HepG2 (cell line): ENCODE measurements at regions not wholly inside any gene's neighbourhood (a gene's known extent, or its start where the extent isn't known, plus 50 kb on each side); places are given as distances from the start of the nearest gene placed in this dataset.

ENCODE experiments used
- ATAC-seq: fragments of 200-7000 bp; cut with Tn5 transposase; 3 replicates; pipeline ENCODE4 v1.9.1; 2020; ENCODE audit warnings: mild to moderate bottlenecking, moderate library complexity
- BruUV-seq: library from RNA; stranded (reverse); fragments of 400-500 nt; replicated peaks from 2 replicates; lab custom pipeline; 2021; lab: Mats Ljungman, UMichigan
- CTCF ChIA-PET: fragments of 300-600 bp; formaldehyde crosslinking; extraction: SDS; loops from one replicate; lab custom pipeline; 2021; ENCODE audit warnings: low total read pairs, inconsistent platforms, low intra/inter-chr PET ratio; lab: Yijun Ruan, JAX
- POLR2A ChIA-PET: fragments of 350-600 bp; sonication (Branson Sonifier 250); formaldehyde crosslinking; loops from one replicate; lab custom pipeline; 2020; ENCODE audit warnings: antibody characterized with exemption, inconsistent platforms; lab: Yijun Ruan, JAX
- DNase-seq: peaks from one replicate; pipeline ENCODE4 v3.0.0-alpha.2; 2015; ENCODE audit warnings: low spot score
- FAIRE-seq: peaks from 3 replicates; lab custom pipeline; 2011; peaks lifted over from hg19 to GRCh38; lab: Jason Lieb, UNC
- H2AFZ ChIP-seq: one replicate; pipeline ENCODE4 v1.6.1; 2011; ENCODE audit warnings: low read length, inconsistent platforms
- H3K27ac ChIP-seq: fragments of 300-600 bp; 3 replicates; pipeline ENCODE4 v1.8.0; 2011; ENCODE audit warnings: mixed run types, mild to moderate bottlenecking, mixed read lengths, low read length, inconsistent platforms; ENCODE audit not compliant: insufficient read depth; ENCODE audit errors: extremely low read length
- H3K27me3 ChIP-seq, 2 experiments: fragments of 200-600 bp in 1 of 2; 2 replicates in 1 of 2; 3 replicates in 1 of 2; pipeline versions ENCODE4 v1.6.0 to v1.8.0; 2011; ENCODE audit warnings: low read length in 2 of 2, mild to moderate bottlenecking in 2 of 2, moderate library complexity in 2 of 2, inconsistent platforms in 1 of 2; ENCODE audit not compliant: insufficient read depth in 2 of 2, control insufficient read depth in 1 of 2
- H3K36me3 ChIP-seq, 2 experiments: fragments of 200-600 bp in 1 of 2; replicated peaks in 1 of 2; 2 replicates in 1 of 2; 3 replicates in 1 of 2; pipeline versions ENCODE4 v1.5.1 to v1.8.0; 2011; ENCODE audit warnings: low read length in 2 of 2, inconsistent platforms in 1 of 2; ENCODE audit not compliant: insufficient read depth in 2 of 2, control insufficient read depth in 1 of 2
- H3K4me1 ChIP-seq: 2 replicates; pipeline ENCODE4 v1.5.1; 2012; ENCODE audit warnings: low read length, inconsistent platforms; ENCODE audit not compliant: insufficient read depth
- H3K4me2 ChIP-seq: 2 replicates; pipeline ENCODE4 v1.6.0; 2011; ENCODE audit warnings: low read depth, low read length, inconsistent platforms
- H3K4me3 ChIP-seq, 3 experiments: fragments of 200-600 bp in 1 of 3; sonication (generic), shearing (Covaris generic) in 1 of 3; replicated peaks in 1 of 3; 2 replicates each; pipeline ENCODE4 v1.5.1; 2011 to 2016; ENCODE audit warnings: low read length in 3 of 3, inconsistent platforms in 2 of 3, low read depth in 2 of 3, mild to moderate bottlenecking in 2 of 3, control low read depth in 1 of 3, mixed read lengths in 1 of 3; ENCODE audit not compliant: insufficient read depth in 1 of 3
- H3K79me2 ChIP-seq: one replicate; pipeline ENCODE4 v1.6.1; 2011; ENCODE audit warnings: low read length, inconsistent platforms; ENCODE audit not compliant: insufficient read depth
- H3K9ac ChIP-seq: 2 replicates; pipeline ENCODE4 v1.6.0; 2011; ENCODE audit warnings: mild to moderate bottlenecking, low read depth, low read length, inconsistent platforms; ENCODE audit not compliant: insufficient read depth
- H3K9me3 ChIP-seq: 2 replicates; pipeline ENCODE4 v1.5.1; 2012; ENCODE audit warnings: mild to moderate bottlenecking, low read length
- H4K20me1 ChIP-seq: 2 replicates; pipeline ENCODE4 v1.6.0; 2011; ENCODE audit warnings: inconsistent platforms, mild to moderate bottlenecking, low read length, moderate library complexity; ENCODE audit not compliant: insufficient read depth
- DMAP1 ChIP-seq: IDR thresholded peaks from 2 replicates; pipeline ENCODE4 v1.6.1; 2016
- DZIP1 ChIP-seq: sonication (generic); formaldehyde crosslinking; IDR thresholded peaks from 2 replicates; pipeline ENCODE4 v1.5.0; 2020; ENCODE audit warnings: mild to moderate bottlenecking, missing genetic modification reagents
- FOXK1 ChIP-seq: sonication (generic); formaldehyde crosslinking; IDR thresholded peaks from 2 replicates; pipeline ENCODE4 v1.4.0; 2020; ENCODE audit warnings: low read depth, missing genetic modification reagents, borderline replicate concordance
- HNRNPH1 ChIP-seq: fragments of 200-400 bp; formaldehyde crosslinking; optimal IDR thresholded peaks from 2 replicates; pipeline ENCODE3; 2017; ENCODE audit warnings: mild to moderate bottlenecking, low read depth, low read length
- HNRNPK ChIP-seq: fragments of 200-400 bp; formaldehyde crosslinking; IDR thresholded peaks from 2 replicates; pipeline ENCODE4 v1.6.1; 2018; ENCODE audit warnings: low read length, low read depth, moderate library complexity, mild to moderate bottlenecking; ENCODE audit not compliant: poor library complexity, severe bottlenecking
- JUND ChIP-seq: sonication (generic); formaldehyde crosslinking; IDR thresholded peaks from 2 replicates; pipeline ENCODE4 v1.8.0; 2022; ENCODE audit warnings: mild to moderate bottlenecking, missing genetic modification reagents
- KDM5A ChIP-seq: fragments of 200-600 bp; sonication (generic); IDR thresholded peaks from 2 replicates; pipeline ENCODE4 v1.7.0; 2018; ENCODE audit warnings: antibody characterized with exemption, mild to moderate bottlenecking, low read length, borderline replicate concordance
- NFRKB ChIP-seq: fragments of 450-650 bp; IDR thresholded peaks from 2 replicates; pipeline ENCODE4 v1.6.1; 2017
- SRY ChIP-seq: sonication (generic); formaldehyde crosslinking; IDR thresholded peaks from 2 replicates; pipeline ENCODE4 v1.8.0; 2022; ENCODE audit warnings: mild to moderate bottlenecking, missing genetic modification reagents
- TOPORS ChIP-seq: sonication (generic); formaldehyde crosslinking; IDR thresholded peaks from 2 replicates; pipeline ENCODE4 v1.8.0; 2023; ENCODE audit warnings: mild to moderate bottlenecking, missing genetic modification reagents
- ZGPAT ChIP-seq: IDR thresholded peaks from 2 replicates; pipeline ENCODE4 v1.6.1; 2016; ENCODE audit warnings: mild to moderate bottlenecking
- ZKSCAN5 ChIP-seq: sonication (generic); formaldehyde crosslinking; IDR thresholded peaks from 2 replicates; pipeline ENCODE4 v1.5.1; 2020; ENCODE audit warnings: mild to moderate bottlenecking, missing genetic modification reagents
- ZMYM2 ChIP-seq: sonication (generic); formaldehyde crosslinking; IDR thresholded peaks from 2 replicates; pipeline ENCODE4 v1.8.0; 2022; ENCODE audit warnings: mild to moderate bottlenecking, missing genetic modification reagents
- ZNF235 ChIP-seq: sonication (generic); formaldehyde crosslinking; IDR thresholded peaks from 2 replicates; pipeline ENCODE4 v1.8.1; 2023; ENCODE audit warnings: mild to moderate bottlenecking, missing genetic modification reagents, borderline replicate concordance
- ZNF331 ChIP-seq: sonication (generic); formaldehyde crosslinking; IDR thresholded peaks from 2 replicates; pipeline ENCODE4 v1.4.0; 2020; ENCODE audit warnings: missing genetic modification reagents
- ZNF644 ChIP-seq: IDR thresholded peaks from 2 replicates; pipeline ENCODE4 v1.6.1; 2016; ENCODE audit warnings: low read depth
- ZNF704 ChIP-seq: sonication (generic); formaldehyde crosslinking; IDR thresholded peaks from 2 replicates; pipeline ENCODE4 v1.8.1; 2023; ENCODE audit warnings: mild to moderate bottlenecking, inconsistent platforms, moderate library complexity, missing genetic modification reagents, borderline replicate concordance
- WGBS: methylation state at CpG from one replicate; pipeline ENCODE4 v1.1.6; 2017; ENCODE audit warnings: low lambda C conversion rate; 5-methylcytosine and 5-hydroxymethylcytosine counted together
- in situ Hi-C: cut with HindIII; loops from 2 replicates; pipeline ENCODE4 v1.10.0; 2017; ENCODE audit warnings: low pct_unique_long_range_greater_than_20kb; ENCODE audit not compliant: extremely low pct_ligation_motif_present
- intact Hi-C: fragments of 100-400 bp; cut with micrococcal nuclease; formaldehyde crosslinking; loops from one replicate; pipeline ENCODE4 v1.10.0; 2022; ENCODE audit not compliant: unreplicated experiment
- TF ChIP-seq, protein P1 (sequence below): sonication (generic); formaldehyde crosslinking; IDR thresholded peaks from 2 replicates; pipeline ENCODE4 v1.5.0; 2020; ENCODE audit warnings: missing genetic modification reagents

DNA sequence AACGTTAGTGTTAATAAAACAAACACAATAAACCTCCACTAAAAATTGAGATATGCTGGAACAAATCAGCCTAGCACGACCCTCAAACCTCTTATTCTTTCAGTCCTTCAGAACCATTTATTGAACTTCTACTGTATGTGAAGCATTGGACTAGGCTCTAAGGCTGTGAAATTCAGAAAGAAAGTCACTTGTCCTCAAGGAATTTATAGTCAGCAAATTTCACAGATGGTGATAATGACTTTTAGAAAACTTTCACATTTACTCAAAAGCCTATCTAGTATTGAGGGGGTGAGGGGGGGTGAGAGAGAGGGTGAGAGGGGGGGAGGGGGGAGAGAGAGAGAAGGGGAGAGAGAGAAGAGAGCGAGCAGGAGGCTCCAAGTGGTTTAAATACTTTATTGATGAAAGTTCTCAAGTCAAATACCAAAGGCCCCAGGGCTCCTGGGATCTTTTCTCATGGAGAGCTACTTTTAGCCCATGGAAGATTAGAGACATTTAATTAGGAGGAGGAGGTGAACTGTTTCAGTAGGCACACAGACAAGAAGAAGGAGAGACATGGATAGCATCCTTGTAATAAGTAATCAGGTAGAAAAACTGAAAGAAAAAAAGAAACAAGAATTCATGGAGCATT lies 66.3 kb upstream of the SSX2IP start (continued):
- TF ChIP-seq ZNF704 (no peak), DMAP1 (CRISPR knock-in tag) (no peak), ZKSCAN5 (no peak), HNRNPH1 (no peak), SRY (CRISPR knock-in tag) (no peak), NFRKB (no peak), FOXK1 (CRISPR knock-in tag) (no peak), KDM5A (no peak), TOPORS (CRISPR knock-in tag) (no peak), HNRNPK (peak; percentile 88)
- TF ChIP-seq, protein P1, sequence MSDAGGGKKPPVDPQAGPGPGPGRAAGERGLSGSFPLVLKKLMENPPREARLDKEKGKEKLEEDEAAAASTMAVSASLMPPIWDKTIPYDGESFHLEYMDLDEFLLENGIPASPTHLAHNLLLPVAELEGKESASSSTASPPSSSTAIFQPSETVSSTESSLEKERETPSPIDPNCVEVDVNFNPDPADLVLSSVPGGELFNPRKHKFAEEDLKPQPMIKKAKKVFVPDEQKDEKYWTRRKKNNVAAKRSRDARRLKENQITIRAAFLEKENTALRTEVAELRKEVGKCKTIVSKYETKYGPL (CRISPR knock-in tag): no peak

GRCh38 chr1:84756001-84756400 lies 65.7 kb upstream of the SSX2IP start:
- Histone ChIP-seq H3K4me3 (no peak overlapping the region), H2AFZ (no peak overlapping the region), H3K27ac (no peak overlapping the region), H3K9ac (no peak overlapping the region), H3K4me2 (no peak overlapping the region), H3K9me3 (no peaks in the 10 kb centered on the region), H3K27me3 (no peaks in the 10 kb centered on the region; a peak in 1 of 5 replicates), H4K20me1 (no peaks in the 10 kb centered on the region), H3K79me2 (no peaks in the 10 kb centered on the region), H3K36me3 (no peaks in the 10 kb centered on the region), H3K4me1 (no peaks in the 10 kb centered on the region)
- FAIRE-seq: no peak
- BruUV-seq: no TSS peak
- intact Hi-C loops (loop anchor here (1.0 kb wide), 1 partner anchor 318 kb away; no protein-coding TSS in a partner anchor), in situ Hi-C loops (loop anchor here (10.0 to 25.0 kb wide), 3 partner anchors 91 to 831 kb away; partner anchors contain the start of gene PRKACB)
- CTCF ChIA-PET: no interaction called here
- WGBS: 14% methylated on average over 3 of the region's 3 CpGs
- POLR2A ChIA-PET: no interaction called here
- ATAC-seq: no peak
- no peak for DNase-seq
- TF ChIP-seq ZNF644: no peak
- TF ChIP-seq ZMYM2 (CRISPR knock-in tag): no peak
- no peak for TF ChIP-seq ZNF331
- TF ChIP-seq ZNF235 (CRISPR knock-in tag): no peak
- TF ChIP-seq JUND: no peak
- TF ChIP-seq ZGPAT (CRISPR knock-in tag): no peak
- TF ChIP-seq DZIP1 (CRISPR knock-in tag): no peak
